T-helper 9 cell (primary cell): ENCODE measurements at regions not wholly inside any gene's neighbourhood (a gene's known extent, or its start where the extent isn't known, plus 50 kb on each side); places are given as distances from the start of the nearest gene placed in this dataset.
"Not testable (repeated sequence)": the region's sequence is repeated elsewhere in the genome, so short reads cannot be mapped to it uniquely, and the experiment has no call there.

Experiments
- DNase-seq: peaks from one replicate; pipeline ENCODE4 v3.0.0-alpha.2; 2020

DNA sequence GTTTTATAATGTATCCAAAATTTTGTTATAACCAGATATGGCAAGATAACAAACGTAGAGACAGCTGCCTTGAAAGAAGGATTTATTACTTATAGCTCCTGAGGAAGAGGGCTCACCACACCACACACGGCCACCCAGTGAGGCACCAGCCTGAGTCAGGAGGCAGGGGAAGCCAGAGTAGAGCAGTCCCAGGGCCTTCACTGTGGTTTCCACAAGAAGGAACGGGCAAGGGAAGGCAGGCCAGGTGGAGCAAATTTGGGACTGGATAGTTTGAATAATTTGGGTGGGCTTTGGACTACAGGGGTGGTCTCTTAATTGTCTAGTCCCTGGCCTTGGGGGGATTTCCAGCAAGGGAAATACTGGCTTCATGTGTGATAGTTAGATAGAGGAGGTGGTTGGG is 72.5 kb downstream of the RRAGC start:
- no peak for DNase-seq

DNA sequence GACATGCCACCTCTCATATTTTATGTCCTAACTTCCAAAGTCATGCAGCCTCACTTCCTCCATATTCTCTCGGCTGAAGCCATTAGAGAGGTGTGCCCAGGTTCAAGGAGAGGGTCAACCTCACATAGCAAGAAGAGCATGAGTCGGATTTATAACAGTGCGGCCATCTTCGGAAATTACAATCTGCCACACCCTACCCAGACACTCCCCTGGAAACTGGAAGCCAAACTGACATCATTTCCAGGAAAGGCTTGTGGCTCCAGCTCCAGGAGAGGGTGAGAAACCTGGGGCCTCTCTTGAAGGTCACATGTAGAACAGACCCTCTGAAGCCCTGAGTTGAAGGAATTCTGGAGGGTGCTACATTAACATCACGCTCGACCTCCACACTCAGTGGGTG is 73.5 kb downstream of the RRAGC start:
- DNase-seq, result no peak

DNA sequence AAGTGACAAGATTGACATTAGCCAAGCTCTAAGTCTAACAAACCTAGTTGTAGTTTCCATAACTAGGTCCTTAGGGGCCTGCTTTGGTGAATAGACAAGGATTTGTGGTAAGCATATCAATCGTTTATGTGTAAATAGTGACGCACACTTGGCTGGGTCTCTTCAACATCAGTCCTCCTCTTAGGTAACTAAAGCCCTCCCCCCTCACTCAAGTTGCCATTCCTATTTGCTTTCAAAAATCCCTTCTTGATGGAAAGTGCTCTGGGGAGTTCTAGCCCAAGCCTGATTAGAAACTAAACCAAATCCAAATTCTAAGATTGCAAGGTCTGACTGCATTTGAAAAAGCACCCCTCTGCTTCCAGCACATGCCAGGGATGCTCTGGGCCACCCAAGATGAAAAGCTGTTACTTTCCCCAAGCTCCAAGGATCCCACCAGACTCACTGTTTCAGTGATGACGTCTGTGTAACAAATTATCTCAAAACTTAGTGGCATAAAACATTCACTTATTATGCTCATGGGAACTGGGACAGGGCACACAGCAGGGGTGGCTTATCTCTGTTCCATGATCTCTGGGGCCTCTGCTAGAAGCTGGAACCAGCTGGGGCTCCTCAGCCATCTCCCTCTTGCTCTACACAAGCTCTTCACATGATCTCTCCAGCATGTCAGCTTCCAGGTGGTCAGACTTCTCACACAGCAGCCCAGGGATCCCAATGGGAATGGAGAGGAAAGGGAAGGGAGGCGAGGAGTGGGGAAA is 74.1 kb downstream of the RRAGC start:
- DNase-seq, result no peak

DNA sequence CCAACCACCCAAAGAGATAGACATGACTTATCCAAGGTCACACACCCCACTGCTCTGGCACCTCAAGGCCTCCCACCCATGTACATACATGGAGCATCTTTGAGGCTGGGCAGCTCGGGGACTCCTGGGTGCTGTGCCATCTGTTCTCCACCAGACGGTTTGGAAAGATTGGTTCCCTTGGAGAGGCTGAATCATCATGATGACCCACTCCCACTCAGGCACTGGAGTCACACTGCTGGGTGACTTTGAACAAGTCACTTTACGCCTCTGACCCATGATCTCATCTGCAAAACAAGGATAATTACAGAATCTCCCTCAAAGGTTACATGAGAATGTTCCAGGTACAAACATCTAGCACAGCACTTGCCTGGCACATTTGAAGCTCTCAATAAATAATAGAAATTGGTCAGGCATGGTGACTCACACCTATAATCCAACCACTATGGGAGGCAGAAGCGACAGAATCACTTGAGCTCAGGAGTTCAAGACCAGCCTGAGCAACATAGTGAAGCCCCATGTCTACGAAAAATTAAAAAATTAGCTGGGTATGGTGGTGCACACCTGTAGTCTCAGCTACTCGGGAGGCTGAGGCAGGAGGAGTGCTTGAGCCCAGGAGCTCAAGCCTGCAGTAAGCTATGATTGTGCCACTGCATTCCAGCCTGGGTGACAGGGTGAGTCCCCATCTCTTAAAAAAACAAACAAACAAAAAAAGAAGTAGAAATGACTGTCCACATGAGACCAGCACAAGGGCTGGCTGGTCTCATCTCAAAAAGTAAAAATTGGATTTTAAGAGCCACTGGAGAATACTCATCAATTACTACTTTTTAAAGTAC is 74.9 kb downstream of the RRAGC start:
- DNase-seq, result no peak

DNA sequence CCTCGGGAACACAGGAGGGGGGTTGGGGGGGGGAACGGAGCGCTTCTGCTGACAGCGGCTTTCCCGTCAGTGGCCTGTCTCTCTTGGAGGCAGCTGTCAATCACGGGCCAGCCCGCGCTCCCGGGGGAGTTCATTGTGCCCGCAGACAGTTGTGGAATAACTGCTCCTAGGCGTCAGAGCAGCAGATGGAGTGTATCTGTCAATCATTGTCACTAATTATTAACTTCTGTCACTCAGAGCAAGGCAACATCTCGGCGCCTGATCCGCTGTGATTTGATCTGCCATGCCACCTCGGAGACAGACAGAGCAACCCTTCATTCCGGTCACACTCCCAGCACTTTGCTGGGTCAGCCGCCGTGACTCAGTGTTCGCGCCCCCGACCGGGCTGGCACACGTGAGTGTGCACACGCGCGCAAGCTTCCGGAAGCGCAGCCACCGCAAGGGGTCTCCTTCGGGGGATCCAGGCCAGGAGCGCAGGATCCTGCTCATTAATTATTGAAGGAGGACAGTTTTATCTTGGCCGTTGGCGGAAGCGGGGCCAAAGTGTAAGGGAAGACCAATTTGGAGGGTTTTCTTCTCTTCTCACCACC is 75.8 kb downstream of the RRAGC start:
- no peak for DNase-seq

DNA sequence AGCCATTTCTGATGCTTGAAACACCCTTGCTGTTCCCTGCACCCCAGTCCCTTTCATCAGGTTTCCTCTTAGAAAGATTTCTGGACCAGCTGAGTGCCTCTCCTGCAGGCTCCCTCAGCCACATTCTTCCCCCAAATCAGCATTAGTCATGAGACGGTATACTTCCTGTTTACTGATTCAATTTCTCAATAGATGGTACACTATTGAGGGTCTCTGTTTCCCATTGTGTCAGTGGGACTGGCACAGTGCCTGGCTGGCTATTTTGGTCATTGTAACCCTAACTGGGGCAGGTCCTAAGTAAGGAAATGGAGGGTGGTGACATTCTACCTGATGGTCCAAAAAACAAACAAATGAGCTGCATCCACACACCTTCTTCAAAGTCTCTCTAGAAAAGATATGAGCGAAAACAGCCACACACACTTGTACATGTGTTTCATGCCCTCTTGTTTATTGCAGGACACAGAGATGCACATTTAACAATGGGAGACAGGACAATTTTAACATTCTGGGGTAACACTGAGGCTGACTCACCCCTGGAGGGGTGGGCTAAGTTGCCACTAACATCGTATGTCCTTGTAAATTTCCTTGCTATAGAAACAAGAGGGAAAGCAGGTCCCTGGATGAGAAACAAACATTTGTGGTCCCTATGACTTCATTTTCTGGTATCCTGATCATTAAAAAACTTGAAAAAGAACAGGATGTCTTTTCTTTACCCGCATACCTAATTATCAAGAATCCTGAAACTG is 77.5 kb downstream of the RRAGC start:
- no peak for DNase-seq

DNA sequence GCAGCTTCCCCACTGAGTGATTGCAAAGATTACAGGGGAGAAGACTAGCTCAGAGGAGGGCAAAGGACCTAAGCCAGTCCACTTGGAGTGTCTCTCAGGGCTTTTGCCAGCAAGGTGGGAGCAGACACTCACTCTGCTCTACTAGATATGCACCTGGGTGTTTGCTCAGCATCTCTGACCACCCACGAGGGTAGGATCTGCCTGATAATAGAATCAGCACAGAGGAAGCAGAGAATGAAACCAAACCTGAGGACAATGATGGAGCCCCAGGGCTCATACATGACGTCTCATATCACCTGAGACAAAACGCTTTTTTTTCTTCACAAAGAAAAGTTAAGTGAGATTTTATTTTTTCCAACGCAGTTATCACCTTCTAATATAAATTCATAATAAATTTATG is 79.4 kb downstream of the RRAGC start:
- DNase-seq, result no peak

DNA sequence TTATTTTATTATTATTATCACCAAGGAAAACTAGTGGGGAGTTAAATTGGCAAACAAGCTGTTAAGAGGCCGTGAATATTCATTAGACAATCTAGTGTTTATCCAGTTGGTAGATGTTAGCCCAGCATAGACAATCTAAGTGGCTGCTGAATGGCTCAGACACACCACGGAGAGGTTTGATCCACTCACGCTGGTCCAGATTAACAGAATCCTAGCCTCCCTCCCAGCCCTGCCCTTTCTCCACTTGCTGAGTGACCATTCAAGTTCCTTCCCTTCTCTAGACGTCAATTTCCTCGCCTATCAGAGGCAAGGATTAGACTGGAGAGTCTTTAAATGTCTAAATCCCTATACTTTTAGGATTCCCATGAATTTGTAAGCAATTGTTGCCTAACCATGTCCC is 80.1 kb downstream of the RRAGC start:
- DNase-seq, result no peak

DNA sequence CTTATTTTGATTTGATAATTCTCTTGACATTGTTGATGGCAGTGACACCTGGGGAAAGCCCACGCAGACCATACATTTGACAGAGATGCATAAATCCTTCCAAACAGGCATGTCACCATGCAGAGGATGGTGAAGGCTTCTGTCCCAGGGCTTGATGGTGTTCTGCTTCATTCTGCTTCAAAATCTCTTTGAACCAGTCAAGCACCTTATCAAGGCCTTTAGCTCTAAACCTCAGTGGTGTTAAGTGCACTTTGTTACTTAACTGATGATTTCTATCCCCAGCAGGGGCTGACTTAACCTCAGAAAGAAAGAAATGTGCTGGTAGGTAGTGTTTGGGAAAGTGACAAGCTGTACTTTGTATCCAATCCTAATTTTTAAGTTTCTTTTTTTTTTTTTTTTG is 81.1 kb downstream of the RRAGC start:
- DNase-seq, result no peak

DNA sequence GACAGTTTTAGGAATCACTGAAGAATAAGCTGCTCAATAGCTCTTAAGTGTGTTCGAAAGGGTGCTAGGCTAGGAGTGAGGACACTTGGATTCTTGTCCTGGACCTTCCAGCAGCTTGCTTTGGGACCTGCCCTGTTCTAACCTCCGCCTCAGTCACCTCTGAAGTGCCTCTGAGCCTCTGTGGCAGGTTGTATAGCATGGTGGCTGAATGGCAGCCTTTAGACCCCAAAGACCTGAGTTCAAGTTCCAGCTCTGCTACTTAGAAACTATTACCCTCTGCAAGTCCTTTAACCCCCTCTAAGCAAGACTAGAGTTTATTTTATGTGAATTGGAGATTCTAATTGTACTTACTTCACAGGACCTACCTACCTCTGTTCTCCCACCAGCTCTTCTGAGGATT is 81.5 kb downstream of the RRAGC start:
- no peak for DNase-seq

DNA sequence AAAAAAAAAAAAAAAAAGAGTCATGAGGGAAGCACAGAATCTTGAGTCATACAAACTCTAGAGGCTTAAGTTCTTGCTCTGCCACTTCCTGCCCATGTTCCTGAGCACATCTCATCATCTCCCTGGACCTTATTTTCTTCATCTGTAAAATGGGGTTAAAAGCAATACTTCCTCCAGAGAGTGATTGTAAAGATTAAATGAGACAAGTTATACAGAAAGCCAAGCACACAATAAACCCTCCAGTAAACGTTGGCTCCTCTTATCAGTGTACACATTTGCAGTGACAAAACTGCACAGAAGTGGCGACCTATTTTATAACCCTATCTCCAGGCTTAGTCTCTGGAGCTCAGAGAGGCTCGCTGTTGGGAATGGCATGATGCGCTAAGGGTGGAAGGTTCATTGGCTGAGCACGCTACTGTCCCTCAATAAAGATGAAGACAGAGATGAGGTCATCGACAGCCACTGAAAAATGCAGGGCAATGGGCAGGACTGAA is 82.1 kb downstream of the RRAGC start:
- DNase-seq, result no peak

DNA sequence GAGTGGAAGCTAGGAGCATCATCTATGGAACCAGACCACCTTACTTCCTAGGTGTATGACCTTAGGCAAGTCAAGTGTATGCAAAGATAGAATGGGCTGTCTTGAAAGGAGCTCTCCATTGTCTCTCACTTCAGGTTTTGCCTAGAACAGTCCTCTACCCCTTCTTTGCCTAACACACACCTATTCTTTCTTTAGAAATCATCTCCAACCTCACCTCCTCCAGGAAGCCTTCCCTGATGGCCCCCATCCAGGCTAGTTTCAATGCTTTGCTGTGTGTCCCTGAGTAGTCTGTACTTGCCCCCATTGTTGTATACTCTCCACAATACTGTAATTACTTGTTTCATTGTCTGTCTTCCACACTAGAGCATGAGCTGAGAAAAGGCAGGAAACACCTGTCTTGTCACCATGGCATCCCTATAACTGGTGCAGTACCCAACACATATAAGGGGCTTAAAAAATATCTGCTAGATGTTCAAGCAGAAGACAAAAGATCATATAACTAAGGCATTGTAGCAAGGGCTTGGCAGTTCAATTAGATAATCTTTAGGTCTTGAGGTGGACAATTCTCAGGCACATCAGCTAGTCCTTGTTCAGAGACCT is 83.0 kb downstream of the RRAGC start:
- no peak for DNase-seq

DNA sequence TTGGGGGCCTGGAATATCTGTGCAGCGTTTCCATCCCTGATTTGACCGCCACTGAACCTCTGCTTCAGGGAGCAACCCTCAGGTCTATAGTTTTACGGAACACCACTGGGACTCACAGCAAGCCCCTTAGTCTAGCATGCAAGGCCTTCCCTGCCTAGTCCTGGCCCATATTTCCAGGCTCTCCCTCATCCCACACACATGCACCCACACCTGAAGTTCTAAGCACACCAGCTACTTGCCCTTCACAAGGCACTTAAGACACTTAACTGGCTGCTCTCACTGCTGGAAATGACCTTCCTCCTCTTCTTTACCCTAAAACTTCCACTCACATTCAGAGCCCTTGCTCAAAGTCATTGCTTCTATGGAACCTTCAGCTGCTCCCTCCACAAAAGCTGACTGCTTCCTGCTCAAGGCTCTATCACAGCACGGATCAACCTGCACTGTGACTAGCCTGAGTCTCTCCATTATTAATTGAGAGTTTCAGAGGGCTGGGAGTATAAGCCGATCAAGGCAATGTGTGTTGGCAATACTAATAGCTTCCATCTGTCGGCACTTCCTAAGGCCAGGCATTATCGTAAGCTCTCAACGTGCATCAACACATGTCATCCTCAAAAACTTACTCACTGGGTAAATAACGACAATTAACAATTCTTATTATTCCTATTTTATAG is 84.3 kb downstream of the RRAGC start:
- DNase-seq, result no peak

DNA sequence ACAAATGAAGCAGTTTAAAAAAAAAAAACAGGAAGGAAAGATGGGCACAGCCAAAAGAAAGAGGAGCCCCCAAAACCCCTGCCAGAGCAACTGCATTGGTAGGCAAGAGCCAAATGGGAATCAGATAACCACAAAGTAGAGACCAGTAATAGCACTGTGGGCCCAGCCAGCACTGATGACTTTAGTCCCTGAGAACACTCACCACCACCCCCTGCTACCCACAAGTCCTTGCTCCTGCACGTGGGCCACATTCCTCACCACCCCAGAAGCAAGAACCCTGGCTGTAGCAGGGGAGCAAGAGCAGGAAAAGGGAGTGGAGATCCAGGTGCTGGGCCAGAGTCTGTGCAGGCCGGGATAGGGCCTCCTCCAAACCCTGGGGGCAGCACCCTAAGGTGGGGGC is 86.1 kb downstream of the RRAGC start:
- no peak for DNase-seq

DNA sequence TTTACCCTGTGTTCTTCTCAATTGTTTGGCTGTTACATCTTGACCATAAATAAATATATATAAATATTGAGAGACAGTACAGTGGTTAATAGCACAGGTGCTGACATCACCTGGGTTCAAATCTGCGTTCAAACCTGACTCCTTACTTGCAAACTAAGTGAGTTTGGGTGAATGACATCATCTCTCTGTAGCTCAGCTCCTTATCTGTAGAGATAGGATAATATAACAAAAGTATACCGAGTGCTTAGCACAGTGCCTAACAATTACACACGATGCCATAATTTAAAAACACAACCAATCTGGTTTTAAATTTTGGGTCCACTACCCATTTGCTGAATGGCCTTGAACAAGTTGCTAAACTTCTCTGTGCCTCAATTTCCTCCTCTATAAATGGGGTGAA is 86.6 kb downstream of the RRAGC start:
- DNase-seq, result no peak

DNA sequence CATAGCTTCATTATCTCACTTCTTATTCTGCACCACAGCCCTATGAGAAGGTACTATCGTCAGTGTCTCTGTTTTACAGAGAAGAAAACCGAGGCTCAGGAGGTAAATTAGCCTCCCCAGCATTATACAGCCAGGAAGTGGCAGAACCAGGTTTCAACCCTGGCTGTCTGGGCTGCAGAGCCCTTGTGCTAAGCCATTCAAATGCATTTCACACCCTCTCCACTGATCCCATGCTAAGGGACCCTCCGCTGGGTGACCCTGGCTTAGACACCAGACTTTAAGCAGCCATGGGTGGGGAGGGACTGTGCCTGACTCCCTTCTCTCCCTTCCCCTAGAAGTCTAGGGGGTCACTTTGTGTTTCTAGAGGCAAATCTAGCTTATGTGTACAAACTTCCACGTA is 87.5 kb downstream of the RRAGC start:
- no peak for DNase-seq

DNA sequence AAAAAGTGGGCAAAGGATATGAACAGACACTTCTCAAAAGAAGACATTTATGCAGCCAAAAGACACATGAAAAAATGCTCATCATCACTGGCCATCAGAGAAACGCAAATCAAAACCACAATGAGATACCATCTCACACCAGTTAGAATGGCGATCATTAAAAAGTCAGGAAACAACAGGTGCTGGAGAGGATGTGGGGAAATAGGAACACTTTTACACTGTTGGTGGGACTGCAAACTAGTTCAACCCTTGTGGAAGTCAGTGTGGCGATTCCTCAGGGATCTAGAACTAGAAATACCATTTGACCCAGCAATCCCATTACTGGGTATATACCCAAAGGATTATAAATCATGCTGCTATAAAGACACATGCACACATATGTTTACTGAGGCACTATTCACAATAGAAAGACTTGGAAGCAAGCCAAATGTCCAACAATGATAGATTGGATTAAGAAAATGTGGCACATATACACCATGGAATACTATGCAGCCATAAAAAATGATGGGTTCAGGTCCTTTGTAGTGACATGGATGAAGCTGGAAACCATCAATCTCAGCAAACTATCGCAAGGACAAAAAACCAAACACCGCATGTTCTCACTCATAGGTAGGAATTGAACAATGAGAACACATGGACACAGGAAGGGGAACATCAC is 88.9 kb downstream of the RRAGC start:
- DNase-seq, result not testable (repeated sequence)

DNA sequence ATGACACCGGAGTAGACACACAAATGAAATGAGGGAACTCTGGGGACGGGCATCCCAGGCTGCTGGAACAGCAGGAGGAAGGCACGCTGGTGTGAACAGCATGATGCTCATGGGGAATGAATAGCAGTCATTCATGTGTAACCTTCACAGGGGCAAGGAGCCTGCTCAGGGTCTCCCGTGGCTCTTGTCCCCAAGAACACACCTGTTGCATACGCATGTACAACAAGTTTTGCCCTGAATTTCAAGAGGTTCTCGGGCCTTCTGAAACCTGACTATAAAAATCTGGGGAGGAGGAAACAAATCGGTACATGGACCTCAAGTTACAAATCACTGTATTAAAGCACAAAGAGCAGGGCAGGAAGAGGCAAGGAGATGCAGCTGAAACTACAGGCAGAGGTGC is 93.4 kb downstream of the RRAGC start:
- DNase-seq, result no peak

DNA sequence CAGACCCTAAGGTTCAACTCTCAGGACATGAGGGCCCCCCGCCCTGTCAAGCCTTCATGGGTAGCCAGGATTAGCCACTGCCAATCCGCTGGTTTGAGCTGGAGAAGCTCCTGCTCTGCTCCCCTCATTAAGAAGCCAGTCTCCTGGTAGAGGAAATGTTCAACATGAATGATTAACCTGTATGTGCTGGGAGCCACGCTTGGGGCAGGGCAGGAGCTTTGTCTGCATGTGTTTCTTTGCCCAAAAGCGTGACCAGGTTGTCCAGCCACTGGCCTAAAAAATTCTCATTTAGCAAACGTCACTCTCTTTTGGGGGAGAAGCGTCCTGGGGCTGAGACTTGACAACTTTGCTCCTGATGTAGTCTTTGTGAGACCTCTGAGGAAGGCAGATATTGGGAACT is 96.5 kb downstream of the RRAGC start:
- DNase-seq, result no peak

DNA sequence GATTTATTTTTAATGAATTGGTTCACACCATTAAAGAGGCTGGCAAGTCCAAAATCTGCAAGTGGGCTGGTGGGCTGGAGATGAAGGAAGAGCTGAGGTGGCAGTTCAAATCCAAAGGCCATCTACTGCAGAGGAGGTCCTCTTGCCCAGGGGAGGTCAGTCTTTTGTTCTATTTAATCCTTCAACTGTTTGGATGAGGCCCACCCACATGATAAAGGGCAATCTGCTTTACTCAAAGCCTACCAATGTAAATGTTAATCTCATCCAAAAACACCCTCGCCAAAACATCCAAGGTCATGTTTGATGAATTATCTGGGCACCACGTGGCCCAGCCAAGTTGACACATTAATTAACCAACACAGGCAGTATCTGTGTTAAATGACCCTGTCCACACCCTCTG is 99.0 kb downstream of the RRAGC start:
- no peak for DNase-seq

DNA sequence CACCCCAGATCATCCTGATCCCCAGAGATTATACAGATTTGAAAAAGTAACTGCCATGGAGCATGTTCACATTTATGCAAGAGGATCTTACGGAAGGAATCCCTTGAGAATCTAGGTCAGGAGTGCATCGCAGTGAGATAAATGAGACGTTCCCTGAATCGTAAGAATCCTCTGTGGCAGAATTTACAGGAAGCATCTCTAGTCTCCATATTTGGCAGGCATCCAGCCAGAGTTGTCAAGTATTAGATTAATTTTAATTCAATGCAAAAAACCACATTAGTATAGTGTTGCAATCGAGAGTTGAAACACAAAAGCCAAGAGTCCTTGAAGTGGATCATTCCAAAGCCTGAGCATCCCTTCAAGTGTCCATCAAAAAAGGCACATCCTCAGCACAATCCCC is 100.8 kb downstream of the RRAGC start:
- DNase-seq, result no peak
